AG04450 (cell line): ENCODE measurements at regions not wholly inside any gene's neighbourhood (a gene's known extent, or its start where the extent isn't known, plus 50 kb on each side); places are given as distances from the start of the nearest gene placed in this dataset.

Source experiments
- CTCF ChIA-PET: fragments of 300-600, 350-600 bp; formaldehyde crosslinking; extraction: SDS; loops from one replicate; lab custom pipeline; 2022; ENCODE audit warnings: antibody characterized with exemption, inconsistent platforms; lab: Charles Lee
- POLR2A ChIA-PET: fragments of 350-600 bp; formaldehyde crosslinking; extraction: SDS; loops from one replicate; lab custom pipeline; 2021; ENCODE audit warnings: antibody characterized with exemption, inconsistent platforms; lab: Yijun Ruan, JAX
- DNase-seq: peaks from one replicate; pipeline ENCODE4 v3.0.0-alpha.2; 2011; ENCODE audit warnings: low read depth, low spot score
- H3K27ac ChIP-seq: one replicate; pipeline ENCODE4 v1.5.1; 2012; ENCODE audit warnings: low read depth, low read length, control low read depth
- H3K27me3 ChIP-seq: one replicate; pipeline ENCODE4 v1.6.0; 2012; ENCODE audit warnings: low read length; ENCODE audit not compliant: control insufficient read depth, insufficient read depth
- H3K4me3 ChIP-seq: 2 replicates; pipeline ENCODE4 v1.5.1; 2011; ENCODE audit warnings: mild to moderate bottlenecking, low read depth, low read length, control low read depth
- H3K9me3 ChIP-seq: 2 replicates; pipeline ENCODE4 v1.5.1; 2012; ENCODE audit warnings: low read length; ENCODE audit not compliant: control insufficient read depth, insufficient read depth
- CTCF ChIP-seq: IDR thresholded peaks from 2 replicates; pipeline ENCODE4 v1.5.1; 2011; ENCODE audit warnings: low read depth, low read length, control low read depth, inconsistent platforms

- POLR2A ChIA-PET: no interaction called here
- Histone ChIP-seq H3K9me3 (peaks cover 74% of the 10 kb centered on the region), H3K27me3 (no peaks in the 10 kb centered on the region), H3K4me3 (no peak overlapping the region), H3K27ac (no peak overlapping the region)
- CTCF ChIA-PET: no interaction called here
- TF ChIP-seq CTCF: no peak
- no peak for DNase-seq
Measured at GRCh38 chr22:47816121-47816862, 1053.8 kb downstream of the TBC1D22A start.

- TF ChIP-seq CTCF: no peak
- POLR2A ChIA-PET: no interaction called here
- Histone ChIP-seq H3K27me3 (no peaks in the 10 kb centered on the region), H3K9me3 (peaks cover 79% of the 10 kb centered on the region), H3K4me3 (no peak overlapping the region), H3K27ac (no peak overlapping the region)
- CTCF ChIA-PET: no interaction called here
- DNase-seq: no peak
Measured at GRCh38 chr22:47814474-47814873, 1052.0 kb downstream of the TBC1D22A start.

- H3K9me3 ChIP-seq: peaks cover 86% of the 10 kb centered on the region
Measured at GRCh38 chr22:47813661-47814060, 1051.2 kb downstream of the TBC1D22A start.

GRCh38 chr22:47811971-47812370, 1049.5 kb downstream of the TBC1D22A start:
- Histone ChIP-seq H3K27ac (no peak overlapping the region), H3K27me3 (no peaks in the 10 kb centered on the region), H3K9me3 (peaks cover 84% of the 10 kb centered on the region), H3K4me3 (no peak overlapping the region)
- no peak for TF ChIP-seq CTCF
- ChIA-PET CTCF (no interaction called here), POLR2A (no interaction called here)
- DNase-seq: no peak

More at GRCh38 chr22:47813661-47814060, 1051.2 kb downstream of the TBC1D22A start:
- POLR2A ChIA-PET: no interaction called here
- CTCF ChIA-PET: no interaction called here
- Histone ChIP-seq H3K27me3 (no peaks in the 10 kb centered on the region), H3K27ac (no peak overlapping the region), H3K4me3 (no peak overlapping the region)
- TF ChIP-seq CTCF: no peak
- no peak for DNase-seq
